ENCODE measurements at regions not wholly inside any gene's neighbourhood (a gene's known extent, or its start where the extent isn't known, plus 50 kb on each side); places are given as distances from the start of the nearest gene placed in this dataset.

DNA sequence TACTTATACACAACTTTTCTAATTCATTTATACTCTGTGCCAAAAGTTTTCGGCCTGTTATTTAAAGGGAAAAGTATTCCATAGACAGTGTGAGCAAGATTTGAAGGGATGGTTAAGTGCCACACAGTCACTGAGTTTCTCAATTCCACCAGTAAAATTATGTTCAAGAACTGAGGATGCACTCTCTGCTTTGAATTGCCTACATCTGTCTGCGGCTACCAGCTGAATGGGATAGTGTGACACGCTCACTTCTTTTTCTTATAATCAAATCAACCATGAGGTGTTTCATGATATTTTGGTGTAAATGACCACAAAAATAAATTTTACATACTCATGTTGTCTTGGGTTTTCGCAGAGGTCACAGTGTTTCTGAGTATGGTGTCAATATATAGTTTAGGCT, 218.4 kb upstream of the TMEM161B start:
- DNase-seq (ENCODE audit: low spot score): no peak

DNA sequence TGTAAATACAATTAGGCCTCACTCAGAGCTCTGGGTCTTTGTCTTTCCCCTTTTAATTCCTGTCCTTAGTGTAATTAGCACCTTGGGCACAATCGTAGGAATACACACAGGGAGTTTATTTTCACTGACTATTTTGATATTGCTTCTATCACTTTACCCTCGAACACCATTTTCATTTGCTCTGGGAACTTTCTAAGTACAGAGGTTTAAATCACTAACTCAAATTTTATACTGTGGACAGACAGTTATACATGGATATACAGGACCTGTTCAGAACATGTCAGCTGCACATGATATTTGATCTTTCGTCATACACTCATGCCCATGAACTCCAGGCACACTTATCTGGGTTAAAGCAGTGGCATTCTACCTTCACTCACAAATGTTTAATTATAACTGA, 217.8 kb upstream of the TMEM161B start:
- DNase-seq (ENCODE audit: low spot score): no peak

DNA sequence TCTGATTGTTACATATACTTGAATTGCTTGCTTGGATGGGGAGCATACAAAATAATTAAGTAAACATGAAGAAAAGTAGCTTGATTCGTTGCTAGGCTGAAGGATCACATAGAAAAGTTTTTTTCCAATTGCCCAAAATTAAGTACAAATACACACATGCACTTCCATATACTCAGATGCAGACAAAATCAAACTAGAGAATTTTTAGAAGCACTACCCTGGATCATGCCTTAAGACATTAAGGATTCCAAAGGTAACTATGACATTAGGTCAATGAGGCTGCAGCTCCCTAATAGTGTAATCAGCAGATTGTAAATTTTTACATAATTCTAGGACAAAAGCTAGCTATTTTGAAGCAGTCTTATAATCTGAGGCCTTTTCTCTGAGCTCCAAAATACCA, 216.9 kb upstream of the TMEM161B start:
- DNase-seq (ENCODE audit: low spot score): no peak

DNA sequence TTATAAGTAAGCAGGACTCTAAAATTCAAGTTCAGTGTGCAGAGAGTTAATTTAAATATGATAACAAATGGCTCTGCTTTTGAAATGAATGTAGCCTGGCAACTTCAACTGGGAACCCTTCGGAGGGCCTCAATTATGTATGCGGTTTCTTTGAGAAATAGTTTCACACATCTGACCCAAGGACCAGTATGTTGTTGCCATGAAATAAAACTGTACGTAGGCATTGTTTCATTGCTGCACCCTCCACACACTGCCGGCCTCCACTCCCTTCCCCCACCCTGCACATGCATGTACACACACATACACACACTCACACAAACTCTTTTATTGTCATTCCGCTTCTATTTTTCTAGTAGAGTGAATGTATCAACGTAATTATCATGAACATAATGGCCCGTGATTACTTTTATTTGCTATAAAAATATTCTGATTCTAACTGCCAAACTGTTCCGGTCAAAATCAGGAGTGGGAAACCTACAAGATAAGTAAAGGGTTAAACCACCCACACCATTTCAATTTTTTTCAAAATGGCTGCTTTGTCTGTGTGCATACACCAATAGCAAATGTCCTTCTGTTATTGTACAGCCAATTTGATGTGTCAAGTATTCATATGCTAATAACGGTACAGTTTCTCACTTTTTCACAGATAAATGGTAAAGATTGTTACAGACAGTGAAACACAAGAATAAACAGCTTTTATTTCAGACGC, 215.5 kb upstream of the TMEM161B start:
- no peak for DNase-seq (ENCODE audit: low spot score)

- no peak for DNase-seq (ENCODE audit: low spot score)
These were observed 212.3 kb upstream of the TMEM161B start for GRCh38 chr5:88480801-88481499.

GRCh38 chr5:88480245-88480644, 211.6 kb upstream of the TMEM161B start:
- DNase-seq (ENCODE audit: low spot score): no peak

DNA sequence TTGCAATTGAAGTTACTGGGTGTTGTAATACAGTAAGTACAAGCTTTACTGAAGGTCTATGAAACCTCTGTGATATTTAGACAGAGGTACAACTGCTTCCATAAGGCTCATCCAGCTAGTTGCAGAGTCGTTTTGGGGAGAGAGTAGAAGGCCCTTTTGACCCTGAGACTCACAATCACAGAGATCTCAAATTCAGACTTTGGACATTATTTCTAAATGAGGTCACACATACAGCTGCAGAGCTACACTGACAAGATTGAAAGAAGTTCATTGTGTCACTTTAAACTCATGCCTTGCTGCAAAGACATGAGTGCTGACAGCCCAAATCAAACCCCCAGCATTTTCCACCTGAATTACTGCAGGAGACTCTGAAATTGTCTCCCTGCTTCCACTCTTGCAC, 205.9 kb upstream of the TMEM161B start:
- DNase-seq (ENCODE audit: low spot score): peak; percentile 25

DNA sequence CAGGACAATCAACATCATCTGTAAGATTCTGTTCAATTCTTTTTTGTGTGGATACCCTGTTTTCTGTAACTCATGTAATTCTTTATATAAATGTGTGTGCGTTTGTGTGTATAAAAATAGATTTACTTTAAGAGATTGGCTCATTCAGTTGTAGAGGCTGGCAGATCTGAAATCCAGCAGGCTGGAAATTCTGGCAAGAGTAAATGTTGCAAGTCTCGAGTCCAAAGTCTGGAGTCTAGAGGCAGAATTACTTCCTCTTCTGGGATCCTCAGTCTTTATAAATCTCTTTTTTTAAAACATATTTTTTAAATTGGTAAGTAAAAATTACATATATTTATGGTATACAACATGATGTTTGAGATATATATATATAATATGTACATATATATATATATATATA, 202.1 kb upstream of the TMEM161B start:
- DNase-seq (ENCODE audit: low spot score): no peak

DNA sequence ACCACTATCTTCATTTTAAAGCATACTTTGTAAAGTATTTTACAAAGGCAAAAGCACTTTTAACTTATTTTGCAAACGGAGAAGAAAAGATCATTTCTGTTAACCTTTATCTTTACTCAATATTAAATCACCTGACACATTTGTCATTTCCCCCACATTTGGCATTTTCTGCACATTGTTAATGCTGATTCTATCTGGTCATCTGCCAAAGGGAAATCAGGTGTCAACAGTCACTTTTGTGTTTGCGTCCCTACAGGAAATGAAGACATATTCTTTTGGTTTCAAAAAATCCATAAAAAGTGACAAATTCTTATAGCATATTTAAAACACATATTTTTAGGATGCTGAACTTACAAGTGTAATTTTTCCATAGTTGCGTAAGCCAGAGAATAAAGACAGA, 191.3 kb upstream of the TMEM161B start:
- DNase-seq (ENCODE audit: low spot score): no peak

DNA sequence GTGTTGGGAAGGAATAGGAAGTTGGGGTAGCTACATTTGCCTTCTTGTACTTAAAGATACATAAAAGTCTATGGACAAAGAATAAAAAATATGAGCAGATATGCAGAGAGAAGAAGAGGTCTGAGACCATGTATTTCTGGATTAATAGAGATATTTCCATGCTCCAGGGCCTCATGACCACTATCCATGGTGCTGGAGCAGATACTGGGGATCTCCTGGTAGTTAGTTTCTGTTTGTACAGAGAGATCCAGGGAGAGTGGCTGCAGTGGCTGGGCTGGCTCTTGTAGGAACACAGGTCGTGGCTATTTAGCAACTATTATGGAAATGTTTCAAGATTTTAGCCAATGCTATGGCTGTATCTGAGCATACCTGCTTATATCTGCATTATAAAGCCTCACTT, 184.2 kb upstream of the TMEM161B start:
- no peak for DNase-seq (ENCODE audit: low spot score)

- no peak for DNase-seq (ENCODE audit: low spot score)
These were observed 181.6 kb upstream of the TMEM161B start for GRCh38 chr5:88450239-88450638.

- no peak for DNase-seq (ENCODE audit: low spot score)
These were observed 169.4 kb upstream of the TMEM161B start for GRCh38 chr5:88438006-88438405.

- no peak for DNase-seq (ENCODE audit: low spot score)
These were observed 167.6 kb upstream of the TMEM161B start for GRCh38 chr5:88436290-88436689.

GRCh38 chr5:88428633-88429032, 160.0 kb upstream of the TMEM161B start:
- DNase-seq (ENCODE audit: low spot score): no peak

DNA sequence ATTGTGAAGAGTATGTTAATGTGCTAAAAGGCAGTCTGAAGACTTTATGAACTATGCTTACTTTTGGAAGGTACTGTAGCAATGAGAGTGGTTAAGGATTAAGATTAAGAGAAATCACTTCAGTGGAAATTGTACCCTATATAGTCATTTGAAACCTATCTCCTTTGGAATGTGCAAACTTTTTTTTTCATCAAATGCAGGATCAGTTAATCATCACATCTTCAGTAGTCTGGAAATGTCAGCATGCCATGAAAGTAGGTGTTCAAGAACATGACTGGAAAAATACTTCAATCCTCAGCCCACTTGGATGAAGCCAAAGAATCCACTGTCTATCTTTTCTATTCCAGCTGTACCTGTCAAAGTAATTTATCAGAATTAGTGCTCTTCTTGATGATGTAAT, 157.8 kb upstream of the TMEM161B start:
- DNase-seq (ENCODE audit: low spot score): no peak

DNA sequence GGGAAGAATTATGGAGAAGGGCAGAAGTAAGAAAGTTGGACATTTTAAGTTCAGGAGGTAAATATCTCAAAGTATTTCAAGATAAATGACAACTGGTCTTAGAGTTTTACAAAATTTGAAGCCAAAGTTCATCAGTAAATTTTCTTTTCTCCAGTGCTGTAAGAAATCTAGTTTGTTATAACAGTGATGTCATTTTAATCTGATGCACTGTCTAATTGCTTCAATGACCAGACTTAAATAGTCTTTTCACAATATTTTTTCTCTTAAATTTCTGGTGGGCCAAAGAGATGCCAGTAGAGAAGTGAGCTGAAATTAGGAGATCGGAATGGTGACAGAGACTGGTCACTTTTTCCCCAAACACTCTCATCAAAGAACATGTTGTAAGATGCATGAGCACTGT, 156.5 kb upstream of the TMEM161B start:
- no peak for DNase-seq (ENCODE audit: low spot score)

GRCh38 chr5:88419931-88420330, 151.3 kb upstream of the TMEM161B start:
- no peak for DNase-seq (ENCODE audit: low spot score)

DNA sequence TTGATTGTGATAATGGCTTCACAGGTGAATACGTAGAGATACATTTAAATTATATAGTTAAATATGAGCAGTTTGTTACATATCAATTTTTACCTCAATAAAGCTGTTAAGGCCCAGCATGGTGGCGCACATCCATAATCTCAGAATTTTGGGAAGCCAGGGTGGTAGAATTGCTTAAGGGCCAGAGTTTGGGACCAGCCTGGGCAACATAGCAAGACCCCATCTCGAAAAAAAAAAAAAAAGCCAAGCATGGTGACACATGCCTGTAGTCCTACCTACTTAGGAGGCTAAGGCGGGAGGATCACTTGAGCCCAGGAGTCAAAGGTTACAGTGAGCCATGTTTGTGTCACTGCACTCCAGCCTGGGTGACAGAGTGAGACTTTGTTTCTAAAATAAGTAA, 138.7 kb upstream of the TMEM161B start:
- DNase-seq (ENCODE audit: low spot score): no peak

GRCh38 chr5:88405783-88406182, 137.1 kb upstream of the TMEM161B start:
- DNase-seq (ENCODE audit: low spot score): no peak

- no peak for DNase-seq (ENCODE audit: low spot score)
These were observed 135.8 kb upstream of the TMEM161B start for GRCh38 chr5:88404405-88404804.

GRCh38 chr5:88401686-88402085, 133.0 kb upstream of the TMEM161B start:
- DNase-seq (ENCODE audit: low spot score): no peak

DNA sequence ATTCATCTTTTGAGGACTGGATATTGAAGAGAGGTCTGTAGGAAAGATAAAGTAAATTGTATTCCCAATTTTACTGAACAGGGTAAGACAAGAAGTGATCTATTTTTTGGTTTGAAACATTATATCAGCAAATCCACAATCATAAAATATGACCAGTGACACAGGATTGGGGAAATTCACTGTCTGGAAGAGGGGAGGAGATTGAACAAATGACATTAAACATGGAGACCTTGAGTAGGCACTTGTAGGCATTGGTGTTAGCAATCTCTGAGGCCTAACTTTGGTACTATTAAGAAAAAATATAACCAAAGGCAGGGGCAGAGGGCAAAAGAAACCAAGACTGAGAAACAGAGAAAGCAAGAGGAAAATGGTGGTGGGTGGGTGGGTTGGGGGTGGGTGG, 132.6 kb upstream of the TMEM161B start:
- no peak for DNase-seq (ENCODE audit: low spot score)

DNA sequence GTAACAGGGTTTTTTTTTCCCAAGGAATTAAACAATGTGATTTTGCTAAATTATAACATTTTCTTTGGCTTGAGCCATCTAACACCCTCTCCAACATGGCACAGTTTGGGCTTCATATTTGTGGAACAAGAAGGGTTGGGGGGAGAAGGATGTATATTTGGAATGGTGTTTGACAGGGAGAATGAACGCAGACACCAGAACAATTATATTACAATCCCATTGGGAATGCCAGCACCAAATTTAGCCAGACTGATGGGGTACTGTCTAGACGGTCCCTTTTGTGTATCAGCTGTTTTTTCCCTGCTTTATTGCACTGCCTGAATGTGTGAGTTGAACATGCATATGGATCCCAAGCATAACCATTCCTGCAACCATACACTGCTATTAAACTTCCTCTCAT, 130.9 kb upstream of the TMEM161B start:
- no peak for DNase-seq (ENCODE audit: low spot score)

GRCh38 chr5:88398316-88398715, 129.7 kb upstream of the TMEM161B start:
- no peak for DNase-seq (ENCODE audit: low spot score)

Measured in HuH-7.5 (cell line).